Peyer's patch (tissue), 4 donors: ENCODE measurements at regions not wholly inside any gene's neighbourhood (a gene's known extent, or its start where the extent isn't known, plus 50 kb on each side); places are given as distances from the start of the nearest gene placed in this dataset.

Experiments
- DNase-seq, 3 donors: peaks; one replicate each; pipeline ENCODE4 v3.0.0-alpha.2; 2017 to 2019
- H3K27ac ChIP-seq, 4 donors: fragments of 200-600 bp; sonication (generic); one replicate each; pipeline ENCODE4 v1.5.1; 2016 to 2019
- H3K27me3 ChIP-seq, 2 donors: fragments of 200-600 bp; sonication (generic); one replicate each; pipeline ENCODE4 v1.5.1; 2019
- H3K36me3 ChIP-seq, 3 donors: fragments of 200-600 bp; sonication (generic); one replicate each; pipeline ENCODE4 v1.5.1; 2016 to 2019
- H3K4me1 ChIP-seq, 4 donors: fragments of 200-600 bp; sonication (generic); one replicate each; pipeline ENCODE4 v1.5.1; 2016 to 2019
- H3K4me3 ChIP-seq, 4 donors: fragments of 200-600 bp; sonication (generic); 1 replicate in 3 of 4; 2 replicates in 1 of 4; pipeline ENCODE4 v1.5.1; 2016 to 2019; ENCODE audit warnings: mild to moderate bottlenecking in 1 of 4
- H3K9me3 ChIP-seq, 4 donors: fragments of 200-600 bp; sonication (generic); one replicate each; pipeline ENCODE4 v1.5.1; 2016 to 2019; ENCODE audit warnings: mild to moderate bottlenecking in 1 of 4
- CTCF ChIP-seq, 6 experiments: fragments of 450-650 bp in 4 of 6; fragments of 200-600 bp in 2 of 6; sonication (generic) in 1 of 6; IDR thresholded peaks; one replicate each; pipeline ENCODE4 v1.5.1; 2017 to 2019; ENCODE audit warnings: antibody characterized with exemption in 6 of 6, mild to moderate bottlenecking in 3 of 6, moderate library complexity in 1 of 6
- POLR2A ChIP-seq, 2 donors: fragments of 450-650 bp; IDR thresholded peaks; one replicate each; pipeline ENCODE4 v1.5.1; 2017; ENCODE audit warnings: antibody characterized with exemption in 2 of 2, mild to moderate bottlenecking in 2 of 2, moderate library complexity in 2 of 2

- H3K4me1 ChIP-seq, result no peaks in the 10 kb centered on the region
- H3K9me3 ChIP-seq, result no peaks in the 10 kb centered on the region
- no peaks in the 10 kb centered on the region for H3K36me3 ChIP-seq
- no peak overlapping the region for H3K4me3 ChIP-seq
- H3K27me3 ChIP-seq, result no peaks in the 10 kb centered on the region
- H3K27ac ChIP-seq, result no peak overlapping the region
- no peak for TF ChIP-seq POLR2A (IDR thresholded peaks at IDR 0.05)
- no peak for TF ChIP-seq CTCF (IDR thresholded peaks at IDR 0.05)
- no peak for DNase-seq
Measured at GRCh38 chr16:49096176-49096945, 185.3 kb downstream of the CBLN1 start.

GRCh38 chr16:49095539-49095938 lies 186.1 kb downstream of the CBLN1 start:
- Histone ChIP-seq H3K9me3 (no peaks in the 10 kb centered on the region), H3K4me1 (no peaks in the 10 kb centered on the region), H3K4me3 (no peak overlapping the region), H3K27me3 (no peaks in the 10 kb centered on the region), H3K36me3 (no peaks in the 10 kb centered on the region), H3K27ac (no peak overlapping the region)
- TF ChIP-seq POLR2A (IDR thresholded peaks at IDR 0.05) (no peak), CTCF (IDR thresholded peaks at IDR 0.05) (no peak)
- no peak for DNase-seq

- no peaks in the 10 kb centered on the region for H3K36me3 ChIP-seq
- no peak overlapping the region for H3K27ac ChIP-seq
- DNase-seq, result no peak
- H3K4me3 ChIP-seq, result no peak overlapping the region
- H3K4me1 ChIP-seq, result no peaks in the 10 kb centered on the region
- H3K27me3 ChIP-seq, result no peaks in the 10 kb centered on the region
- TF ChIP-seq POLR2A (IDR thresholded peaks at IDR 0.05) (no peak), CTCF (IDR thresholded peaks at IDR 0.05) (no peak)
- H3K9me3 ChIP-seq, result no peaks in the 10 kb centered on the region
Measured at GRCh38 chr16:49094471-49094870, 187.2 kb downstream of the CBLN1 start.

- no peaks in the 10 kb centered on the region for H3K4me1 ChIP-seq
- H3K4me3 ChIP-seq, result no peak overlapping the region
- H3K27ac ChIP-seq, result no peak overlapping the region
- no peaks in the 10 kb centered on the region for H3K36me3 ChIP-seq
- H3K27me3 ChIP-seq, result no peaks in the 10 kb centered on the region
- DNase-seq, result no peak
- TF ChIP-seq POLR2A (IDR thresholded peaks at IDR 0.05) (no peak), CTCF (IDR thresholded peaks at IDR 0.05) (no peak)
- H3K9me3 ChIP-seq, result no peaks in the 10 kb centered on the region
Measured at GRCh38 chr16:49093939-49094338, 187.7 kb downstream of the CBLN1 start.

GRCh38 chr16:49092704-49093103 lies 188.9 kb downstream of the CBLN1 start:
- Histone ChIP-seq H3K36me3 (no peaks in the 10 kb centered on the region), H3K27me3 (no peaks in the 10 kb centered on the region), H3K4me1 (no peaks in the 10 kb centered on the region), H3K9me3 (no peaks in the 10 kb centered on the region), H3K27ac (no peak overlapping the region), H3K4me3 (no peak overlapping the region)
- DNase-seq, result no peak
- no peak for TF ChIP-seq CTCF (IDR thresholded peaks at IDR 0.05)
- no peak for TF ChIP-seq POLR2A (IDR thresholded peaks at IDR 0.05)
